ENCODE measurements at regions not wholly inside any gene's neighbourhood (a gene's known extent, or its start where the extent isn't known, plus 50 kb on each side); places are given as distances from the start of the nearest gene placed in this dataset.

DNA sequence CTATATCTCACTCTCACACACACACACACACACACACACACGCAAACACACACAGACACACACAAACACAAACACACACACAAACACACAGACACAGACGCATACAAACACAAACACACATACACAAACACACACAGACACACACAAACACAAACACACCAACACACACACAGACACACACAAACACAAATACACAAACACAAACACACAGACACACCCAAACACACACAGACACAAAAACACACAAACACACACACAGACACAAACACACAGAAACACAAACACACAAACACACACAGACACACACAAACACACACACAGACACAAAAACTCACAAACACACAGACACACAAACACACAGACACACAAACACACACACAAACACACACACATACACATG lies 329.0 kb downstream of the ZNF536 start:
- in situ Hi-C loops (cut with MboI; ENCODE audit: low pct_unique_long_range_greater_than_20kb in 2 of 9, low sequenced_read_pairs in 9 of 9, unreplicated experiment in 9 of 9): loop anchor here in 1 of 9 experiments (25.0 kb wide), 1 partner anchor 1536 kb away; no protein-coding TSS in a partner anchor
- Histone ChIP-seq H3K27ac (no peak overlapping the region), H3K4me3 (no peak overlapping the region), H3K4me1 (replicated peaks in 1 of 2) (peaks cover 0 to 3% of the 10 kb centered on the region in 2 donors)
- WGBS, 10 experiments: 60 to 80% methylated on average over 1 of the region's 2 CpGs; no CpG with 5 or more reads in 8 of the 10 experiments
- no peak for ATAC-seq (replicated peaks in 6 of 8)

DNA sequence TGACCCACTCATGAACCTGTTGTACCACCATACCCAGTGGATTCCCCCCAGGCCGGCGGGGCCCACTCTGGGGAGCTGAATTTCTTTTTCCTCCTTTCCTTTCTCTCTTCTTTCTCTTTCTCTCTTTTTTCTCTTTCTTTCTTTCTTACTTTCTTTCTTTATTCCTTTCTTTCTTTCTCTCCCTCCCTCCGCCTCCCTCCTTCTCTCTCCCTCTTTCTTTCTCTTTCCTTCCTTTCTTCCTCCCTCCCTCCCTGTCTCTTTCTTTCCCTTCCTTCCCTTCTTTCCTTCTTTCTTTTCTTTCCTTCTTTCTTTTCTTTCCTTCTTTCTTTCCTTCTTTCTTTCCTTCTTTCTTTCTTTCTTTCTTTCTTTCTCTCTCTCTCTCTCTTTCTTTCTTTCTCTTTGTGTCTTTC lies 327.7 kb downstream of the ZNF536 start:
- 58 to 100% (median 85%) methylated on average over 1 to 3 of the region's 3 CpGs; no CpG with 5 or more reads in 2 of the 10 experiments for WGBS, 10 experiments
- Histone ChIP-seq H3K27ac (no peak overlapping the region), H3K4me3 (no peak overlapping the region), H3K4me1 (replicated peaks in 1 of 2) (peaks cover 0 to 2% of the 10 kb centered on the region in 2 donors)
- no peak for ATAC-seq (replicated peaks in 6 of 8)
- in situ Hi-C loops (cut with MboI; ENCODE audit: low pct_unique_long_range_greater_than_20kb in 2 of 9, low sequenced_read_pairs in 9 of 9, unreplicated experiment in 9 of 9): loop anchor here in 6 of 9 experiments (25.0 kb wide), 6 partner anchors 612 to 1862 kb away; partner anchors contain the start of genes TSHZ3 (in 1 of the 6) and ZNF507 (in 1 of the 6)

DNA sequence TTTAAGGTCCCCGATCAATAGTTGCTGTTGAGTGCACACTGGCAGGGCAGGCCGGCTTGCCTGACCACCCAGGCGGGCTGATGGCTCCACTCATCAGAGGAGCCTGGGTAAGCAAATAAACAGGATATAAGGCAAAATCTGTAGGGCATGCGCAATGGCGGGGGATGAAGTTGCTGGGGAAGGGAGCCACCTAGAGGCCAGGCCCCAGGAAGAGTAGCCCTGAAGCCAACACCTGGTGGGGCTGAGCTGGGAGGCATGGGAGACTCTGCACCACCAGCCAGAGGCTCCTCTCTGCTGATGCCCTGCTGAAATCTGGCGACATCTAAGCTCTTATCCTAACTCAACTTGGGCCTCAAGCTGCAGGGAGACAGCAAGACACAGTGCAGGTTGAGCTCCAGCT lies 324.3 kb downstream of the ZNF536 start:
- ATAC-seq (replicated peaks in 6 of 8): peak in 4 of 8 experiments; percentile 10 to 70 (median 44)
- Histone ChIP-seq H3K4me3 (no peak overlapping the region), H3K4me1 (replicated peaks in 1 of 2) (peaks cover 30% of the 10 kb centered on the region in 2 donors), H3K27ac (no peak overlapping the region)
- WGBS, 10 experiments: 40 to 97% (median 72%) methylated on average over 1 to 5 of the region's 6 CpGs; no CpG with 5 or more reads in 1 of the 10 experiments
- in situ Hi-C loops (cut with MboI; ENCODE audit: low pct_unique_long_range_greater_than_20kb in 2 of 9, low sequenced_read_pairs in 9 of 9, unreplicated experiment in 9 of 9): loop anchor here in 5 of 9 experiments (25.0 kb wide), 6 partner anchors 616 to 1866 kb away; partner anchors contain the start of genes TSHZ3 (in 1 of the 5) and ZNF507 (in 1 of the 5)

DNA sequence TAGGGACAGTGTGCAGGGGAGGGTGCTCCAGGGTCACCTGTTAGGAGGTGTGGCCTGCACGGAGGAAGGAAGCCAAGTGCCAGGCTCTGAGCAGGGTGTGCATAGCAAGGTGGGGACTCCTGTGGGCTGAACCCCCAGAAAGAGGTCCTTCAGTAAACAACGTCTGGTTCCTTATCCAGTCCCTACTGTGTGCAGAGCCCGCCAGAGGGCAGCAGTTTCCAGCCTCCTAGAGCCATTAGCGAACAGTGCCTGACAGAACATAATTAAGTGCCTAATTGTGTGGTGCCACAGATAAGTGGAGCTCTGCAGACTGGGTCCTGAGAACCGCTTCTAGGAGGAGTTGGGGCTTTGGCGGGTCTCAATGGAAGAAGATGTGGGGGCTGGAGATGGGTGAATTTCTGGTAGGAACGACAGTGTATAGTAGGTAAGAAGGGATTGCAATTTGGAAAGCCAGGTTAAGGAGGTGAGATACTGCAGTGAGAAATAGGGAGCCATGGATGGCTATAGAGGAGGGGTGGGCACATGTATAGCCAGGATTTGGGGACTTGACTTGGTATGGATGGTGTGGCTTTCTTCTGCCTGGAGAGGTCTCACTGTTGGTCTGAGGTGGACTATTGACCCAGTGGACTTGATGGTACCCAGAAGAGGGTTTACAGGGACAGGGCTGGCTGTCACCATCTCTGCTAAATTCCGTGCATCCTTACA lies 323.1 kb downstream of the ZNF536 start:
- ATAC-seq (replicated peaks in 6 of 8): no peak
- in situ Hi-C loops (cut with MboI; ENCODE audit: low pct_unique_long_range_greater_than_20kb in 2 of 9, low sequenced_read_pairs in 9 of 9, unreplicated experiment in 9 of 9): loop anchor here in 5 of 9 experiments (25.0 kb wide), 6 partner anchors 617 to 1867 kb away; partner anchors contain the start of genes TSHZ3 (in 1 of the 5) and ZNF507 (in 1 of the 5)
- Histone ChIP-seq H3K27ac (no peak overlapping the region), H3K4me3 (no peak overlapping the region), H3K4me1 (replicated peaks in 1 of 2) (peaks cover 41 to 42% of the 10 kb centered on the region in 2 donors)
- 36 to 100% (median 62%) methylated on average over 1 to 5 of the region's 8 CpGs; no CpG with 5 or more reads in 3 of the 10 experiments for WGBS, 10 experiments

DNA sequence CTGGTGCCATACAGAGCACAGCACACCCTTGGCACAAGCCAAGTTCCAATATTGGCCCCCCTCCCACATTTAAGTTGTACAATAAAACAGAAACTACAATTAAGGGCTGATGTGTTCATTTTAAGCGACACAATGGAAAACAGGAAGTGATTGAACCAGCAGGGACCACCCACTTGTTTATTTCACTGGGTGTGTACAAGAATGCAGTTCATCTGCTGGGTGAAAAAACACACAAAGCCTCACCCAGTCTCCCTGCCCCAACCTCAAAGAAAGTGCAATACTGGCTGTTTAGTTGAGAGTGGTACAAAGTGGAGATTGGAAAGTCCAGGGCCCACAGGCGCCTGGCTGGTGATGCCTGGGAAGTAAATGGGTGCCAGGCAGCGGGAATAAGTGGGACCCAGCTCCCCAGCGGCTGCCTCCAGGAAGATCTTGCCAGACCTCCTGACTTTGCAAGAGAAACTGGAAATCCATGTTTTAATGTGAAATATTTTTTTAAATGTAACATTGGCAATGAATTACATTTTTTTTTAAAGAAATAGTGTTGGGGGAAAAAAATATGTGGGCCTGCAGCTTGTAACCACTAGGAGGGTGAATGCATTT lies 322.1 kb downstream of the ZNF536 start:
- WGBS, 10 experiments: 0 to 100% (median 78%) methylated on average over 1 to 4 of the region's 4 CpGs; no CpG with 5 or more reads in 4 of the 10 experiments
- Histone ChIP-seq H3K27ac (no peak overlapping the region), H3K4me1 (replicated peaks in 1 of 2) (peaks cover 49 to 50% of the 10 kb centered on the region in 2 donors), H3K4me3 (no peak overlapping the region)
- peak in 1 of 8 experiments; percentile 22 for ATAC-seq (replicated peaks in 6 of 8)
- in situ Hi-C loops (cut with MboI; ENCODE audit: low pct_unique_long_range_greater_than_20kb in 2 of 9, low sequenced_read_pairs in 9 of 9, unreplicated experiment in 9 of 9): loop anchor here in 5 of 9 experiments (25.0 kb wide), 6 partner anchors 618 to 1868 kb away; partner anchors contain the start of genes TSHZ3 (in 1 of the 5) and ZNF507 (in 1 of the 5)

DNA sequence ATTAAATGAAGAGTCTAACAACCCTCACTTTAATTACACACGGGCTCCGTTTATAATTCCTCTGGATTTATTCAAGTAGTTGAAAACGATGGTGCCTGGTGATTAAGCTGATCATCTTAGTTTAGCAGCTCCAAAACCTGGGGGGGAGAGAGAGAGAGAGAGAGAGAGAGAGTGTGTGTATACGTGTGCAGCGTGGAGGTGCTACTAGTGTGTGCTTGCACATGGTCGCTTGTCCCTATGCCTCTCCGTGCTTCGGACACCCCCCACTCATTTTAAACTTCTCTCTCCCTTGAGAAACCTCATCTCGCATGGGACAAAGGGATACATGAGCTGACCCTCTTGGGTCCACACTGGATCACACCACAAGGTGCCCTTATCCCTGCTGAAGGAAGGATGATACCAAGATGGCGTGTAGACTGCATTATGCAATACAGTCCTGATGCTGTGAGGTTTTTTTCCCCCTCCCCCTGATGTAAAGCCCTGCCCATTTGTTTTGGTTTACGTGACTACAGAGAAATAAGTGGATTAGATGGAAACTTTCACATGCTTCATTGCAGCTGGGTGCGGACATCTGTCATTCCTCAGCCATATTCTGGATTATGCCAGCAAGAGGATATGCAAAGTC lies 320.8 kb downstream of the ZNF536 start:
- Histone ChIP-seq H3K4me1 (replicated peaks in 1 of 2) (peaks cover 56 to 58% of the 10 kb centered on the region in 2 donors), H3K27ac (peak overlapping the region; percentile 80 to 83), H3K4me3 (peak overlapping the region in 2 of 5 donors; percentile 17 to 20)
- WGBS, 10 experiments: 0 to 86% (median 56%) methylated on average over 1 to 10 of the region's 12 CpGs; no CpG with 5 or more reads in 2 of the 10 experiments
- peak; percentile 2 to 80 (median 36) for ATAC-seq (replicated peaks in 6 of 8)
- in situ Hi-C loops (cut with MboI; ENCODE audit: low pct_unique_long_range_greater_than_20kb in 2 of 9, low sequenced_read_pairs in 9 of 9, unreplicated experiment in 9 of 9): loop anchor here in 5 of 9 experiments (25.0 kb wide), 6 partner anchors 619 to 1869 kb away; partner anchors contain the start of genes TSHZ3 (in 1 of the 5) and ZNF507 (in 1 of the 5)

DNA sequence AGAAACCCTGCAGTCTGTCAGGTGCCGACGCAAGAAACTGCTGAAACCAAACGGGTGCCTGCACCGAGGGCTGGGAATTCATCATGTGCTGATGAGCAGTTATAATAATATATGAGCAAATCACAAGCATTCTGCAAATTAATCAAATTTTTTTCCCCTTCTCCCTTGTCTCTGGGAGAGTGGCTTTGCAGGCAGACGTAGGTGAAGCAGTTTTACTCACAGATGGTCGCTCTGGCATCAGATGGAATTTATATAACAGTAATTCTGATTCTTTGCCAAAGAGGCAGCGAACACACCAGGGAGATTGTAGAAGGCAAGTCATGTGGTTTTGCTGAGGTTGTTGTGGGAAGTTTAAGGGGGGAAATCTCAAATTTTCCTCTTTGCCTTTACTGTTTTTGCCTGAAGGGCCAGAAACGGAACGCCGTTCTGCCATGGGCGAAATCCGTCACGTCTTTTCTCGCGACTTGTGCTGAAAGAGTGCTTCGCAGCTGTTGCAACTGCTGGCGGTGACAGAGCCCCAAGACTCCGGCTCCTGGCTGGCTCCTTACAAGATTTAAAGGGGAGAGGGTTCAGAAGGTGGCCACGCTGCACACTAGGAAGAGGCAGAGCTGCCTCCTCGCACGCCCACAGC lies 320.1 kb downstream of the ZNF536 start:
- peaks cover 60 to 65% of the 10 kb centered on the region in 2 donors for H3K4me1 ChIP-seq (replicated peaks in 1 of 2)
- H3K27ac ChIP-seq: peak overlapping the region; percentile 80 to 83
- in situ Hi-C loops (cut with MboI; ENCODE audit: low pct_unique_long_range_greater_than_20kb in 2 of 9, low sequenced_read_pairs in 9 of 9, unreplicated experiment in 9 of 9): loop anchor here in 5 of 9 experiments (25.0 kb wide), 6 partner anchors 620 to 1870 kb away; partner anchors contain the start of genes TSHZ3 (in 1 of the 5) and ZNF507 (in 1 of the 5)
- peak; percentile 47 to 74 (median 66) for ATAC-seq (replicated peaks in 6 of 8)
- 0 to 41% (median 12%) methylated on average over 1 to 19 of the region's 21 CpGs; no CpG with 5 or more reads in 1 of the 10 experiments for WGBS, 10 experiments
- H3K4me3 ChIP-seq: peak overlapping the region in 3 of 5 donors; percentile 5 to 20 (median 17)

DNA sequence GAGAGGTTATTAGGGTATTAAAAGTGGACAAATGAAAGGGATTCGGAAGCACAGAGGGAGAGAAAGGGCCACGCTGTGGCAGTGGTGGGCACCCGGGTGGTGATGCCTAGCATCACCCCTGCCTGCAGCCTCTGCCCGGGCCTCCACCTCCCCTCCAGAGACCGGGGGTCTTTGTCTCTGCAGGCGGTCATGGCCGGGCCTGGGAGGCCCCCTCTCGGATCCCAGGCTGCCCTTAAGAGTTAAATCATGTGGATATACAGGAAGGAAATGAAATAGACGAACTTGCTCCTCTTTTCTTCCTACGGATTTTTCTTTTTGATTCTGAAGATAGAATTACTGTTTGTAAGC lies 319.6 kb downstream of the ZNF536 start:
- in situ Hi-C loops (cut with MboI; ENCODE audit: low pct_unique_long_range_greater_than_20kb in 2 of 9, low sequenced_read_pairs in 9 of 9, unreplicated experiment in 9 of 9): loop anchor here in 5 of 9 experiments (25.0 kb wide), 6 partner anchors 621 to 1871 kb away; partner anchors contain the start of genes TSHZ3 (in 1 of the 5) and ZNF507 (in 1 of the 5)
- WGBS, 10 experiments: 15 to 100% (median 24%) methylated on average over 1 to 8 of the region's 10 CpGs; no CpG with 5 or more reads in 2 of the 10 experiments
- peak overlapping the region in 3 of 5 donors; percentile 7 to 20 (median 17) for H3K4me3 ChIP-seq
- peak overlapping the region; percentile 80 to 83 for H3K27ac ChIP-seq
- peaks cover 65 to 70% of the 10 kb centered on the region in 2 donors for H3K4me1 ChIP-seq (replicated peaks in 1 of 2)
- ATAC-seq (replicated peaks in 6 of 8): peak in 5 of 8 experiments; percentile 2 to 35 (median 16)

DNA sequence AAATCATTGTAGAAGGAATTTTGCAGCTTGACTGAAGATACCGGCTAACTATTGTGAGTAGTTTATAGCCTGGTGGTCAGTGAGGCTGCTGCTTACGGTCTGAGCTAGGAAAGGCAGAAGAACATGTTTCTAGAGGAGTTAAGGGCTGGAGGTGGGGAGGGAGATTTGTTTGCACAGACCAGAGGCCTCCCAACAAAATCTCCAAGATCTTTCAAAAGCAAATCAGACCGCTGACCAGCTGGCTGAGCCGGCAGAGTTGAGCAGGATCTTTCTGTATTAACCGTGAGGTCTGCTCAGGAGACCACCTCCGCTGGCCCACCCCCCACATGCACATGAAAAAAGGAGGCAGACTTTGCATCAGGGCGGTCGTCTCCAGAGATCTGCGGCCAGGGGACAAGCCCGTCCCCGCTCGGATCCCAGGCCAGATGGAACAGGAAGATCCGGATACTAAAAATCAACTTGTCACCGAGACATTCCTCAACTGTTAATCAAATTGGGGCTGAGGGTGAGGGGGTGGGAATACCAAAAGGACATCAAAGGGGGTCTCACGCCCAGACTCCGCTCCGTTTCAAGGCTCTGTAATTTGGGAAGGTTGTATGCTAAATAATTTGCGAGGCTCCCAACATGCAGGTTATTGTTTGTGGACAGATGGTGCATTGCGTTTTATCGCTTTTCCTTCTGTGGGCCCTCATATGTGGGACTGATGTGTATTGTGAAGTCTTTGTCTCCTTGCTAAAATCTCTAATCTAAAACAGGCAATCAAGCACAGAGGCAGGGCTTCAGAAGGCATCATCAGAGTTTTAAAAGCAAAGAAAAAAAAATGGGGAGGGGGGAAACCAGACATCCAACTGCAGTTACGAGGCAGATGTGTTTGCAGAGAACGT lies 319.0 kb downstream of the ZNF536 start:
- WGBS, 10 experiments: 10 to 83% (median 40%) methylated on average over 3 to 20 of the region's 22 CpGs; no CpG with 5 or more reads in 1 of the 10 experiments
- Histone ChIP-seq H3K27ac (peak overlapping the region; percentile 80 to 83), H3K4me3 (peak overlapping the region in 2 of 5 donors; percentile 0 to 20), H3K4me1 (replicated peaks in 1 of 2) (peaks cover 71 to 77% of the 10 kb centered on the region in 2 donors)
- in situ Hi-C loops (cut with MboI; ENCODE audit: low pct_unique_long_range_greater_than_20kb in 2 of 9, low sequenced_read_pairs in 9 of 9, unreplicated experiment in 9 of 9): loop anchor here in 5 of 9 experiments (25.0 kb wide), 6 partner anchors 621 to 1871 kb away; partner anchors contain the start of genes TSHZ3 (in 1 of the 5) and ZNF507 (in 1 of the 5)
- ATAC-seq (replicated peaks in 6 of 8): peak in 4 of 8 experiments; percentile 2 to 12 (median 6)

DNA sequence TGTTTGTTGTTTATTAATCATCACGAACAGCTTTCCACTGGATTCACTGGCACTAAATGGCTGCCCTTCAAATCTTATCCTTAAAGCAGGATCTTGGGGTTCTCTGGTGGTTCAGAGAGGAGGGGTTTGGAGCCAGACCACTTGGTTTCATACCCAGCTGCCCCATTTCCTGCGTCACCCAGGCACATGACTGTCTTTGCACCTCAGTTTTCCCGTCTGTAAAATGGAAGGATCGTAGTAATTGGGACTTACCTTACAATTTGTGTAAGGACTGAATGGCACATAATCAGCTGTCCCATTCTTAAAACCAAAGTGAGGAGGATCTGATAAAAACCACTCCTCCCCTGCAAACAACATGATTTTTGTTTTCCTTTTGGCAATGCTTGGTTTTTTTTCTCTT lies 318.3 kb downstream of the ZNF536 start:
- peaks cover 77 to 83% of the 10 kb centered on the region in 2 donors for H3K4me1 ChIP-seq (replicated peaks in 1 of 2)
- WGBS, 10 experiments: 32 to 100% (median 90%) methylated on average over 2 to 4 of the region's 4 CpGs; no CpG with 5 or more reads in 3 of the 10 experiments
- no peak overlapping the region for H3K27ac ChIP-seq

DNA sequence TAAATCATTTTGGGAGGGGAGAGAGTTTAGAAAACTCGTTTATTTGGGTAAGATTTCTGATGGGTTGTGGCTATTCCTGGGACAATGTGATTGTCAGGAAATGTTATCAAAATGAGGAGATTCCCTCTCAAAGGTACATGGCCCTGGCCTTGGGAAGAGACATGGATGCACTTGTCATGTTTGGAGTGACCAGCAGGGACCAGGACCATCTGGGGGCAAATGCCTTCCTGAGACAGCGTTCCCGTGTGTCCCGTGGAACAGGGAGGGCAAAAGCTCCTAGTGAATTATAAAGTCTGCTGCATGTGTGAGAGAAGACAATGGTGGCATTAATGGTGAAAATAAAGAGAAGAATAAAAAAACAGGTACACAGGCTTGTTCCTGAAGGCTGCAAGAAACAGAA lies 317.3 kb downstream of the ZNF536 start:
- no peak overlapping the region for H3K27ac ChIP-seq
- ATAC-seq (replicated peaks in 6 of 8): no peak
- WGBS, 10 experiments: 20 to 77% (median 44%) methylated on average over 1 to 4 of the region's 4 CpGs; no CpG with 5 or more reads in 2 of the 10 experiments
- in situ Hi-C loops (cut with MboI; ENCODE audit: low pct_unique_long_range_greater_than_20kb in 2 of 9, low sequenced_read_pairs in 9 of 9, unreplicated experiment in 9 of 9): loop anchor here in 6 of 9 experiments (10.0 to 25.0 kb wide), 7 partner anchors 623 to 1873 kb away; partner anchors contain the start of genes TSHZ3 (in 1 of the 6) and ZNF507 (in 1 of the 6)
- H3K4me1 ChIP-seq (replicated peaks in 1 of 2): peaks cover 88 to 93% of the 10 kb centered on the region in 2 donors
- no peak overlapping the region for H3K4me3 ChIP-seq

More for the DNA sequence above, 318.3 kb downstream of the ZNF536 start:
- no peak for ATAC-seq (replicated peaks in 6 of 8)
- no peak overlapping the region for H3K4me3 ChIP-seq
- in situ Hi-C loops (cut with MboI; ENCODE audit: low pct_unique_long_range_greater_than_20kb in 2 of 9, low sequenced_read_pairs in 9 of 9, unreplicated experiment in 9 of 9): loop anchor here in 5 of 9 experiments (25.0 kb wide), 6 partner anchors 622 to 1872 kb away; partner anchors contain the start of genes TSHZ3 (in 1 of the 5) and ZNF507 (in 1 of the 5)

Measured in motor neuron (in vitro differentiated cells).